IgD-negative memory B cell (primary cell): ENCODE measurements at regions not wholly inside any gene's neighbourhood (a gene's known extent, or its start where the extent isn't known, plus 50 kb on each side); places are given as distances from the start of the nearest gene placed in this dataset.
"Not testable (repeated sequence)": the region's sequence is repeated elsewhere in the genome, so short reads cannot be mapped to it uniquely, and the experiment has no call there.

ENCODE experiments used
- H3K27ac Mint-ChIP-seq, 3 donors: one replicate each; pipeline ENCODE4 v1.8.0; 2020 to 2022; ENCODE audit warnings: mild to moderate bottlenecking in 3 of 3, mixed read lengths in 3 of 3, moderate library complexity in 1 of 3
- H3K27me3 Mint-ChIP-seq: one replicate; pipeline ENCODE4 v1.8.0; 2021; ENCODE audit warnings: mixed read lengths
- H3K36me3 Mint-ChIP-seq: one replicate; pipeline ENCODE4 v1.8.0; 2020; ENCODE audit warnings: mild to moderate bottlenecking, mixed read lengths
- H3K4me1 Mint-ChIP-seq, 3 donors: one replicate each; pipeline ENCODE4 v1.8.0; 2020 to 2022; ENCODE audit warnings: mixed read lengths in 3 of 3, mild to moderate bottlenecking in 1 of 3
- H3K4me3 Mint-ChIP-seq, 4 donors: one replicate each; pipeline ENCODE4 v1.8.0; 2020 to 2022; ENCODE audit warnings: mild to moderate bottlenecking in 4 of 4, mixed read lengths in 4 of 4, moderate library complexity in 3 of 4
- H3K9me3 Mint-ChIP-seq, 3 donors: one replicate each; pipeline ENCODE4 v1.8.0; 2020 to 2021; ENCODE audit warnings: mixed read lengths in 3 of 3, mild to moderate bottlenecking in 1 of 3

GRCh38 chr9:41839786-41840185 is 289.4 kb downstream of the CNTNAP3B start:
- not testable (repeated sequence) for H3K36me3 Mint-ChIP-seq, H3K4me1 Mint-ChIP-seq, H3K9me3 Mint-ChIP-seq, H3K27ac Mint-ChIP-seq, H3K27me3 Mint-ChIP-seq, H3K4me3 Mint-ChIP-seq

DNA sequence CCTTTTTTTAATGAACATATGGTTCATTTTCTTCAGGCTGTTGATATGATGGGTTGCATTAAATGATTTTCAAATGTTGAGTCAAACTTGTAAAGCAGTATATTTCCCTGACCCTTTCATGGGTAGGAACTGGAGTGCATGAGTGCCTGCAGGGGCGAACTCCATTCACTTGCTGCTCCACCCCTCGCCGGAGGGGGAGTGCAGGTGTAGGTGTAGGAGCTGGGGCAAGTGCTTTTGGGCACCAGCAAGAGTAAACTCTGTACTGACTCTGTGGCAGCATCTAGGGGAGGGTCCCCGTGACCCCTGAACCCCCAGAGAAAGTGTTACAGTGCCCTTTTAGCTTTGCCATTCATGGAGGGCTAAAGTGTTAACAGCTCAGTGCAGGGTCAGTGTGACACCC is 290.3 kb downstream of the CNTNAP3B start:
- not testable (repeated sequence) for H3K9me3 Mint-ChIP-seq

GRCh38 chr9:41838562-41838851 is 290.7 kb downstream of the CNTNAP3B start:
- H3K36me3 Mint-ChIP-seq, H3K27me3 Mint-ChIP-seq, H3K27ac Mint-ChIP-seq, H3K4me1 Mint-ChIP-seq, H3K9me3 Mint-ChIP-seq, H3K4me3 Mint-ChIP-seq: not testable (repeated sequence)

More for the DNA sequence above, 290.3 kb downstream of the CNTNAP3B start:
- H3K27ac Mint-ChIP-seq, H3K4me1 Mint-ChIP-seq, H3K36me3 Mint-ChIP-seq, H3K27me3 Mint-ChIP-seq, H3K4me3 Mint-ChIP-seq: not testable (repeated sequence)

GRCh38 chr9:41837684-41838561 is 291.3 kb downstream of the CNTNAP3B start:
- H3K27me3 Mint-ChIP-seq, H3K4me1 Mint-ChIP-seq, H3K4me3 Mint-ChIP-seq, H3K9me3 Mint-ChIP-seq, H3K36me3 Mint-ChIP-seq, H3K27ac Mint-ChIP-seq: not testable (repeated sequence)

GRCh38 chr9:41833108-41833507 is 296.1 kb downstream of the CNTNAP3B start:
- H3K4me3 Mint-ChIP-seq, H3K27ac Mint-ChIP-seq, H3K9me3 Mint-ChIP-seq: not testable (repeated sequence)

DNA sequence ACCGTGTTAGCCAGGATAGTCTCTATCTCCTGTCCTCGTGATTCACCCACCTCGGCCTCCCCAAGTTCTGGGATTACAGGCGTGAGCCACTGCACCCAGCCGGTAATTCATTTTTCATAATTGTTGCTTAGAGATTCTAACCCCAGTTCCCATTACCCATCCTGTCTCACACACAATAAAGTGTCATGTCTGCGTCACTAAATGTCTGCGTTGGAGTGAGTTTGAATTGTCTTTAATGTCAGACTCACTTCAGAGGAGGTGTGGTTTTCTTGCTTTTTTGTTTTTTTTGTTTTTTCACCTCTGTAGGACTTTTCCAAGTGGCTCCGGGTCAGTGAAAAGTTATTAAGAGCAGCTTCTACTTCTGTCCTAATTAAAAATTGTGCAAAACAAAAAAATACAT is 304.5 kb downstream of the CNTNAP3B start:
- H3K4me3 Mint-ChIP-seq, H3K9me3 Mint-ChIP-seq, H3K4me1 Mint-ChIP-seq, H3K27ac Mint-ChIP-seq, H3K27me3 Mint-ChIP-seq, H3K36me3 Mint-ChIP-seq: not testable (repeated sequence)

More at GRCh38 chr9:41833108-41833507, 296.1 kb downstream of the CNTNAP3B start:
- H3K36me3 Mint-ChIP-seq, H3K4me1 Mint-ChIP-seq, H3K27me3 Mint-ChIP-seq: not testable (repeated sequence)

- H3K4me3 Mint-ChIP-seq, H3K4me1 Mint-ChIP-seq, H3K36me3 Mint-ChIP-seq, H3K27ac Mint-ChIP-seq, H3K9me3 Mint-ChIP-seq, H3K27me3 Mint-ChIP-seq: not testable (repeated sequence)
Observed at GRCh38 chr9:41802706-41803105, 326.5 kb downstream of the CNTNAP3B start.

DNA sequence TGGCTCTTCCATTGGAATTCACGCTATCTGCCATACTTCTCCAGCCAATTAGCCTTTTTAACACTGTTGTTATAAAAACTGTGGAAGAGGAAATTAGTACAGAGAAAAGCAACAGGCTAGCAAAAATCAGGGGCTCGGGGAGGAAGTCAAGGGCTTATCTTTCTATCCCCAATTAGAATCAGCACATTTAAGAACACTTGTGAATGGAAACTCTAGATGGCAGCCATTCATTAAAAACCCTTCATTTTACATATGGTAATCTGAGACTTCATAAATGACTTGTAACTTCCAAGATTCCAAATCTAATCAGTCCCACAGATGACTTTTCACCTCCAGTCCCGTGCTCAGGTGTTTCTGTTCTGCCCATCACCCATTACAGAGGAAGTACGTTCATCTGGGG is 330.5 kb downstream of the CNTNAP3B start:
- H3K27ac Mint-ChIP-seq, H3K4me3 Mint-ChIP-seq, H3K27me3 Mint-ChIP-seq, H3K36me3 Mint-ChIP-seq, H3K9me3 Mint-ChIP-seq, H3K4me1 Mint-ChIP-seq: not testable (repeated sequence)

DNA sequence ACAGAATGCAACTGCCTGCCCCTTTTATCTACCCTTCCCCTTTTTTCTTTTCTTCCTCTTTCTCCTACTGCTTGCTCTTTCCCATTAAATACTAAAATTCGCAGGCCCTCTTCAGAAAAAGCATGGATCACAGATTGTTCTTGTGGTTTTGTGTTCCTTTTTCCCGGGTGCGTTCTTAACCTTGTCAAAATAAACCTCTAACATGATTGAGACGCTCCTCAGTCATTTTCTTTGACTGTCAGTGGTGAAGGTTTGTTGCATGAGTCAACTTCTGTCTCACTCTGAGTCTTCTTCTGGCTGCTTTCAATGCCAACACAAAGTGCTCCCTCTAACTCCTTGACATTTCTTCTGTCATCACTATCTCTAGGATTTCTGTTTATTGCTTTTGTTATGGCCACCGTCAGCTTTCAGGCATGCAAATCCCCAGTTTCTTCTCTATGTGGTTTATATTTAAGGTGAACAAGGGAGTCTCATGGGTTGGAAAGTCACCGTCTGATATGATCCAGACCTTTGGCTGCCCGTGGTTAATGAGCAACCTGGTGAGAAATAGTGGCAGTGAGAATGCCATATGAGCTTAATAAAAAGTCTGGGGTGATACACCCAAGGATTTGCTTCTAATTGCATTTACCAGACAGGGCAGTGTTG is 338.4 kb downstream of the CNTNAP3B start:
- not testable (repeated sequence) for H3K9me3 Mint-ChIP-seq, H3K36me3 Mint-ChIP-seq, H3K27me3 Mint-ChIP-seq, H3K4me3 Mint-ChIP-seq, H3K27ac Mint-ChIP-seq, H3K4me1 Mint-ChIP-seq

DNA sequence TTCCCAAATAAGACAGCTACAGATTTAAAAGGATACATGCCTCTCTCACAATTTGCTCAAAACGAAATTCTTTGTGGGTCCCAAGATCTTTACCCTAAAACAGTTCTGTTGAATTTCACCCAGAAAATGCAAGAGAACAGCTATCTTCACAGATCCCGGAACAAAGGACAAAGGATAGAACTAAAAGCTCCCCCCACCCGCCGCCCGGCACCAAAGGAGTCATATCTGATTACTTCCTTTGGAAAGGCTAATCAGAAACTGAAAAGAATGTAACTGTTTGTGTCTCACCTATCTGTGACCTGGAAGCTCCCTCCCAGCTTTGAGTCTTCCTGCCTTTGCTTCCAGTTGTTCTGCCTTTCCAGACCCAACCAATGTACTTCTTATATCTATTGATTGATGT is 339.2 kb downstream of the CNTNAP3B start:
- H3K27ac Mint-ChIP-seq, H3K9me3 Mint-ChIP-seq, H3K36me3 Mint-ChIP-seq, H3K4me3 Mint-ChIP-seq, H3K4me1 Mint-ChIP-seq, H3K27me3 Mint-ChIP-seq: not testable (repeated sequence)

DNA sequence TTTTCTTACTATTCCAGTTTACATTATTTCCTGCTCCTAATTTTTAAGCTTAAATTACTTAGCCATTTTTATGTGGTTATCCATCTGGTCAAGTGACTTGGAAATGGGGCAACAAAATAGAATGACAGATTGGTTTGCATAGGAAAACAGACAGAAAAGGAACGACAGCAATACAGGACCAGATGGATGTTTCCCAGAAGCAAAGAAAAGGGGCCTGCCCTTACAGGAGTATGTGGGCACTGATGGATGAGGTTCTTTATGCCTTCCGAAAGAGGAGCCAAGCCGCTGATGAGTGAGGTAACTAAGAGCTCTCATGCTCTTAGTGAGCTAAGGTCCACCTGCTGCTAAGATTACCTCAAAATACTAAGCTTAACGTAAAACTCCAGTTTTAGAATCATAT is 339.8 kb downstream of the CNTNAP3B start:
- not testable (repeated sequence) for H3K9me3 Mint-ChIP-seq, H3K4me1 Mint-ChIP-seq, H3K4me3 Mint-ChIP-seq, H3K27me3 Mint-ChIP-seq, H3K27ac Mint-ChIP-seq, H3K36me3 Mint-ChIP-seq

GRCh38 chr9:41787951-41788350 is 341.3 kb downstream of the CNTNAP3B start:
- not testable (repeated sequence) for H3K4me3 Mint-ChIP-seq, H3K27me3 Mint-ChIP-seq, H3K4me1 Mint-ChIP-seq, H3K36me3 Mint-ChIP-seq, H3K9me3 Mint-ChIP-seq, H3K27ac Mint-ChIP-seq

GRCh38 chr9:41787270-41787669 is 342.0 kb downstream of the CNTNAP3B start:
- H3K4me1 Mint-ChIP-seq, H3K36me3 Mint-ChIP-seq, H3K4me3 Mint-ChIP-seq, H3K27ac Mint-ChIP-seq, H3K9me3 Mint-ChIP-seq, H3K27me3 Mint-ChIP-seq: not testable (repeated sequence)

DNA sequence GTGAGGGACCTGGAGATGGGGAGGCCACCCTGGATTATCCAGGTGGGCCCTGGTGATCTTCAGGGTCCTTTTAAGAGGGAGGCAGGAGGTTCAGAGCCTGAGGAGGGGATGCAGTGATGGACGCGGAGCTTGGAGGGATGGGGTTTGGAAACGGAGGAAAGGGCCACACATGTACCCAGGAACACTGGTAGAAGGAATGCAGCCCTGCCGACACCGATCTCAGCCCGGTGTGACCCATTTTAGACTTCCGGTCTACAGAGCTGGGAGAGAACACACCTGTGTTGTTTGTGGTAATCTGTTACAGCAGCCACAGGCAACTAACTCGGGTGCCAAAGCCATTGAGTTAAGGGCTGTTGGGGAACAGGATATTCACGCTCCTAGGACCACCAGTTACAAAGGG is 345.2 kb downstream of the CNTNAP3B start:
- not testable (repeated sequence) for H3K4me1 Mint-ChIP-seq, H3K27me3 Mint-ChIP-seq, H3K27ac Mint-ChIP-seq, H3K36me3 Mint-ChIP-seq, H3K4me3 Mint-ChIP-seq, H3K9me3 Mint-ChIP-seq

DNA sequence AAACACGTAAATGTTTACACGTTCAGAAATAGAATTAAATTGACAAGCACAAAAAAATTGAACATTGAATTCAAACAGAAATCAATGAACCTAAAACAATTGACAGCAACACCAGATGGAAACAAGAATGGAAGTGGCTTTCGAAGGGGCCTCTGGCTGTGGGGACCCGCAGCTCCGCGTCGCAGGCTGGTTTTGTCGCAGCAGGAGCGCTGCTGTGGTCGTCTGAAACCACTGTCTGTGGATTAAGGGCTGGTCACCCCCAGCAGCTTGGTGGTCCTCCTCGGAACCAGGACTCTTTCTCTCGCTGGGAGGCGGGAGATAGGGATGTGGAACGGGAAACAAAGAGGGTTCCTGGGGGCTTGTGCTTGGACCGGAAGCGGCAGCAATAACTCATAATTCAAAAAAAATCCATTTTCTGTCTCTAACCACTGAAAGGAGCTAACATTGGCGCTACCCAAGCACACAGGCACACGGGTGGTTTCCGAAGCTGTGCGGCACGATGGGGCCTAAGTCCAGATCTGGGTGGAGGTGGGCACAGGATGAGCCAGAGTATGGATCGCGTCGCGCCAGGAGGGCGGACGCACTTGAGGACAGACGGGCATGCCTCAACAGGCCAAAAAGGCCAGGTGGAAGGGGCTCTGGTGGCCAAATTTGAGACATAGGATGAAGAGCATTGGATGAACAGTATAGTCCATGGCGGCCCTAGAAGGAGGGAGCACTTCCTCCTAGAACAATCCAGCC is 346.0 kb downstream of the CNTNAP3B start:
- not testable (repeated sequence) for H3K36me3 Mint-ChIP-seq, H3K27me3 Mint-ChIP-seq, H3K9me3 Mint-ChIP-seq, H3K4me3 Mint-ChIP-seq, H3K4me1 Mint-ChIP-seq, H3K27ac Mint-ChIP-seq

DNA sequence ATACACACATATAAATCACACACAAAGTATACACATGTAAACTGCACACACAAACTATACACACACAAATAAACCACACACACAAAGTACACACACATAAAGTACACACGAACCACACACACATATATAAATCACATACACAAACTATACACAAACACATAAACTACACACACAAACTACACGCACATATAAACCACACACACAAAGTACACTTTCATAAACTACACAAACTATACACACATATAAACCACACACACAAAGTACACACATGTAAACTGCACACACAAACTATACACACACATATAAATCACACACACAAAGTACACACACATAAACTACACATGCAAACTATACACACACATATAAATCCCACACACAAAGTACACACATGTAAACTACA is 347.3 kb downstream of the CNTNAP3B start:
- H3K4me1 Mint-ChIP-seq, H3K36me3 Mint-ChIP-seq, H3K4me3 Mint-ChIP-seq, H3K27me3 Mint-ChIP-seq, H3K9me3 Mint-ChIP-seq, H3K27ac Mint-ChIP-seq: not testable (repeated sequence)
